ENCODE measurements at regions not wholly inside any gene's neighbourhood (a gene's known extent, or its start where the extent isn't known, plus 50 kb on each side); places are given as distances from the start of the nearest gene placed in this dataset.

DNA sequence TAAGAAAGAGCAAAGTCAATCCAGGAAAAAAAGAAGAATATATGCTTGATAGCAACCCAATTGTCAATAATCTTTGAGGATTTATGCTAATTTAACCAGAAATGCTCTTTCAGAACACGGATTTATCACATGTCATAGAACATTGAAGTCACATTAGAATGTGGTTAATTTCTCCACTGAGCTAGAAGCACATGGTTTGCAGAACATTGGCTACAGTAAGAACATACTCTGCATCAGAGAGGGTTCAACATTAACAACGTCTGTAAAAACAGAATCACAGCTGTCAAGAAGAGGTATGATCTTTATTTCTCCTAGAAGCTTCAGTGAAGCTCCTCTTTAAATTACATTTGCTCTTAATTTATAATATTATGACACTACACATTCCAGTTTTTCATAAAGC lies 619.7 kb upstream of the AGTR1 start:
- TF ChIP-seq EP300 (conservative IDR thresholded peaks at IDR 0.05; ENCODE audit: poor library complexity, severe bottlenecking) (no peak), MXI1 (conservative IDR thresholded peaks at IDR 0.05; ENCODE audit: poor library complexity, severe bottlenecking) (no peak), TAF1 (IDR thresholded peaks at IDR 0.05; ENCODE audit: low read depth) (no peak), SMC3 (conservative IDR thresholded peaks at IDR 0.05; ENCODE audit: poor library complexity) (no peak), EZH2 (IDR thresholded peaks at IDR 0.05; ENCODE audit: borderline replicate concordance, insufficient read depth, low read length, poor library complexity, severe bottlenecking) (no peak), RAD21 (conservative IDR thresholded peaks at IDR 0.05) (no peak), POLR2AphosphoS5 (IDR thresholded peaks at IDR 0.05) (no peak)
- TF ChIP-seq, protein P1, sequence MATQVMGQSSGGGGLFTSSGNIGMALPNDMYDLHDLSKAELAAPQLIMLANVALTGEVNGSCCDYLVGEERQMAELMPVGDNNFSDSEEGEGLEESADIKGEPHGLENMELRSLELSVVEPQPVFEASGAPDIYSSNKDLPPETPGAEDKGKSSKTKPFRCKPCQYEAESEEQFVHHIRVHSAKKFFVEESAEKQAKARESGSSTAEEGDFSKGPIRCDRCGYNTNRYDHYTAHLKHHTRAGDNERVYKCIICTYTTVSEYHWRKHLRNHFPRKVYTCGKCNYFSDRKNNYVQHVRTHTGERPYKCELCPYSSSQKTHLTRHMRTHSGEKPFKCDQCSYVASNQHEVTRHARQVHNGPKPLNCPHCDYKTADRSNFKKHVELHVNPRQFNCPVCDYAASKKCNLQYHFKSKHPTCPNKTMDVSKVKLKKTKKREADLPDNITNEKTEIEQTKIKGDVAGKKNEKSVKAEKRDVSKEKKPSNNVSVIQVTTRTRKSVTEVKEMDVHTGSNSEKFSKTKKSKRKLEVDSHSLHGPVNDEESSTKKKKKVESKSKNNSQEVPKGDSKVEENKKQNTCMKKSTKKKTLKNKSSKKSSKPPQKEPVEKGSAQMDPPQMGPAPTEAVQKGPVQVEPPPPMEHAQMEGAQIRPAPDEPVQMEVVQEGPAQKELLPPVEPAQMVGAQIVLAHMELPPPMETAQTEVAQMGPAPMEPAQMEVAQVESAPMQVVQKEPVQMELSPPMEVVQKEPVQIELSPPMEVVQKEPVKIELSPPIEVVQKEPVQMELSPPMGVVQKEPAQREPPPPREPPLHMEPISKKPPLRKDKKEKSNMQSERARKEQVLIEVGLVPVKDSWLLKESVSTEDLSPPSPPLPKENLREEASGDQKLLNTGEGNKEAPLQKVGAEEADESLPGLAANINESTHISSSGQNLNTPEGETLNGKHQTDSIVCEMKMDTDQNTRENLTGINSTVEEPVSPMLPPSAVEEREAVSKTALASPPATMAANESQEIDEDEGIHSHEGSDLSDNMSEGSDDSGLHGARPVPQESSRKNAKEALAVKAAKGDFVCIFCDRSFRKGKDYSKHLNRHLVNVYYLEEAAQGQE (IDR thresholded peaks at IDR 0.05; ENCODE audit: borderline replicate concordance) = no peak
- TF ChIP-seq, protein P2, sequence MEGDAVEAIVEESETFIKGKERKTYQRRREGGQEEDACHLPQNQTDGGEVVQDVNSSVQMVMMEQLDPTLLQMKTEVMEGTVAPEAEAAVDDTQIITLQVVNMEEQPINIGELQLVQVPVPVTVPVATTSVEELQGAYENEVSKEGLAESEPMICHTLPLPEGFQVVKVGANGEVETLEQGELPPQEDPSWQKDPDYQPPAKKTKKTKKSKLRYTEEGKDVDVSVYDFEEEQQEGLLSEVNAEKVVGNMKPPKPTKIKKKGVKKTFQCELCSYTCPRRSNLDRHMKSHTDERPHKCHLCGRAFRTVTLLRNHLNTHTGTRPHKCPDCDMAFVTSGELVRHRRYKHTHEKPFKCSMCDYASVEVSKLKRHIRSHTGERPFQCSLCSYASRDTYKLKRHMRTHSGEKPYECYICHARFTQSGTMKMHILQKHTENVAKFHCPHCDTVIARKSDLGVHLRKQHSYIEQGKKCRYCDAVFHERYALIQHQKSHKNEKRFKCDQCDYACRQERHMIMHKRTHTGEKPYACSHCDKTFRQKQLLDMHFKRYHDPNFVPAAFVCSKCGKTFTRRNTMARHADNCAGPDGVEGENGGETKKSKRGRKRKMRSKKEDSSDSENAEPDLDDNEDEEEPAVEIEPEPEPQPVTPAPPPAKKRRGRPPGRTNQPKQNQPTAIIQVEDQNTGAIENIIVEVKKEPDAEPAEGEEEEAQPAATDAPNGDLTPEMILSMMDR (IDR thresholded peaks at IDR 0.05; ENCODE audit: poor library complexity, severe bottlenecking) = no peak
- Histone ChIP-seq H3K9me3 (ENCODE audit: low read length) (no peaks in the 10 kb centered on the region), H3K27ac (ENCODE audit: low read length) (no peak overlapping the region), H4K20me1 (ENCODE audit: insufficient read depth) (no peaks in the 10 kb centered on the region), H3K4me2 (ENCODE audit: low read length) (no peak overlapping the region), H3K9ac (ENCODE audit: low read length) (no peak overlapping the region), H3K36me3 (ENCODE audit: insufficient read depth, low read length) (no peaks in the 10 kb centered on the region), H3F3A (ENCODE audit: insufficient read depth, low read length, poor library complexity, severe bottlenecking) (no peaks in the 10 kb centered on the region), H3K79me2 (replicated peaks; ENCODE audit: insufficient read depth, low read length) (peaks cover 15% of the 10 kb centered on the region), H3K4me3 (ENCODE audit: low read length) (no peak overlapping the region), H3K27me3 (ENCODE audit: insufficient read depth, low read depth, low read length) (no peaks in the 10 kb centered on the region), H2AFZ (ENCODE audit: low read depth, low read length) (no peak overlapping the region), H3K9me2 (ENCODE audit: insufficient read depth, low read length) (no peaks in the 10 kb centered on the region)

DNA sequence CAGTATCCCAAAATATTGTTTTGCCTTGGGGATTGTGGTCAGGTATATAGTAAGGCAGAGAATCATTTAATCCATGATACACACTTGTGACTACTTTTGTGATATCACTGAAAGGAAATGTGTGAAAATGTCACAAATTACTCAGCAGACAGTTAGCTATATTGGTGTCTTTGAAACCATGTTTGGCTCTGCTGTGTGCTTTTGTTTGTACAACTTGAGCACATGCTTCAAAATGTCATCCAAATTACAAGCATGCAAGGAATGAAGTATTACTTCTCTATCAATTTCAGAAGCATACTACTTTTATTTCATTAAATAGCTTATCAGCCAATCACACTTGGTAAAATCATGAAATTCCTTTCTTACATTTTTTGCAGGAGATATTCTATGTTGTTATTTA lies 619.0 kb upstream of the AGTR1 start:
- no peaks in the 10 kb centered on the region for H3K27me3 ChIP-seq (ENCODE audit: insufficient read depth, low read depth, low read length)
- TF ChIP-seq EP300 (conservative IDR thresholded peaks at IDR 0.05; ENCODE audit: poor library complexity, severe bottlenecking) (no peak), MXI1 (conservative IDR thresholded peaks at IDR 0.05; ENCODE audit: poor library complexity, severe bottlenecking) (no peak), POLR2AphosphoS5 (IDR thresholded peaks at IDR 0.05) (no peak), SMC3 (conservative IDR thresholded peaks at IDR 0.05; ENCODE audit: poor library complexity) (no peak), EZH2 (IDR thresholded peaks at IDR 0.05; ENCODE audit: borderline replicate concordance, insufficient read depth, low read length, poor library complexity, severe bottlenecking) (no peak), TAF1 (IDR thresholded peaks at IDR 0.05; ENCODE audit: low read depth) (no peak), RAD21 (conservative IDR thresholded peaks at IDR 0.05) (no peak)
- TF ChIP-seq, protein P1 (IDR thresholded peaks at IDR 0.05; ENCODE audit: borderline replicate concordance) = no peak
- TF ChIP-seq, protein P2 (IDR thresholded peaks at IDR 0.05; ENCODE audit: poor library complexity, severe bottlenecking) = no peak
- no peaks in the 10 kb centered on the region for H3K9me2 ChIP-seq (ENCODE audit: insufficient read depth, low read length)
- H3K36me3 ChIP-seq (ENCODE audit: insufficient read depth, low read length) = no peaks in the 10 kb centered on the region
- H3K79me2 ChIP-seq (replicated peaks; ENCODE audit: insufficient read depth, low read length) = peaks cover 15% of the 10 kb centered on the region
- no peaks in the 10 kb centered on the region for H4K20me1 ChIP-seq (ENCODE audit: insufficient read depth)
- no peak overlapping the region for H3K27ac ChIP-seq (ENCODE audit: low read length)
- no peaks in the 10 kb centered on the region for H3F3A ChIP-seq (ENCODE audit: insufficient read depth, low read length, poor library complexity, severe bottlenecking)
- H2AFZ ChIP-seq (ENCODE audit: low read depth, low read length) = no peak overlapping the region
- no peak overlapping the region for H3K4me2 ChIP-seq (ENCODE audit: low read length)
- no peaks in the 10 kb centered on the region for H3K9me3 ChIP-seq (ENCODE audit: low read length)
- H3K4me3 ChIP-seq (ENCODE audit: low read length) = no peak overlapping the region
- H3K9ac ChIP-seq (ENCODE audit: low read length) = no peak overlapping the region
